MM.1S (cell line): ENCODE measurements at regions not wholly inside any gene's neighbourhood (a gene's known extent, or its start where the extent isn't known, plus 50 kb on each side); places are given as distances from the start of the nearest gene placed in this dataset.

Source experiments
- DNase-seq: peaks from one replicate; pipeline ENCODE4 v3.0.0-alpha.2; 2015
- H2AFZ ChIP-seq: fragments of 300-600 bp; sonication (generic); 2 replicates; pipeline ENCODE4 v1.6.0; 2016; ENCODE audit warnings: antibody characterized with exemption, low read length
- H3F3A ChIP-seq: fragments of 300-600 bp; sonication (generic); 2 replicates; pipeline ENCODE4 v1.6.1; 2016; ENCODE audit warnings: mild to moderate bottlenecking, antibody characterized with exemption, low read length, moderate library complexity, mixed read lengths; ENCODE audit not compliant: insufficient read depth
- H3K27ac ChIP-seq: fragments of 300-600 bp; sonication (generic); 2 replicates; pipeline ENCODE4 v1.5.1; 2016; ENCODE audit warnings: mild to moderate bottlenecking, low read length
- H3K27me3 ChIP-seq: fragments of 300-600 bp; sonication (generic); replicated peaks from 2 replicates; pipeline ENCODE4 v1.6.0; 2016; ENCODE audit warnings: low read length; ENCODE audit not compliant: insufficient read depth
- H3K36me3 ChIP-seq: fragments of 300-600 bp; sonication (generic); replicated peaks from 2 replicates; pipeline ENCODE4 v1.6.1; 2016; ENCODE audit warnings: mild to moderate bottlenecking, low read length, mixed read lengths; ENCODE audit not compliant: insufficient read depth
- H3K4me1 ChIP-seq: fragments of 300-600 bp; sonication (generic); 2 replicates; pipeline ENCODE4 v1.6.1; 2016; ENCODE audit warnings: low read length, mixed read lengths
- H3K4me2 ChIP-seq: fragments of 300-600 bp; sonication (generic); 2 replicates; pipeline ENCODE4 v1.6.0; 2016; ENCODE audit warnings: low read depth, low read length
- H3K4me3 ChIP-seq: fragments of 300-600 bp; sonication (generic); 2 replicates; pipeline ENCODE4 v1.5.1; 2016; ENCODE audit warnings: low read length, mixed read lengths
- H3K79me2 ChIP-seq: fragments of 300-600 bp; sonication (generic); 2 replicates; pipeline ENCODE4 v1.6.1; 2016; ENCODE audit warnings: mixed run types, low read length, mixed read lengths
- H3K9ac ChIP-seq: fragments of 300-600 bp; sonication (generic); 2 replicates; pipeline ENCODE4 v1.6.1; 2016; ENCODE audit warnings: low read length, mixed read lengths
- H3K9me2 ChIP-seq: fragments of 300-600 bp; sonication (generic); replicated peaks from 2 replicates; pipeline ENCODE4 v1.6.1; 2016; ENCODE audit warnings: mild to moderate bottlenecking, low read length, mixed read lengths; ENCODE audit not compliant: insufficient read depth
- H3K9me3 ChIP-seq: fragments of 300-600 bp; sonication (generic); replicated peaks from 2 replicates; pipeline ENCODE4 v1.6.1; 2016; ENCODE audit warnings: mild to moderate bottlenecking, low read length, mixed read lengths; ENCODE audit not compliant: insufficient read depth
- H4K20me1 ChIP-seq: fragments of 300-600 bp; sonication (generic); 2 replicates; pipeline ENCODE4 v1.6.1; 2016; ENCODE audit warnings: mild to moderate bottlenecking, low read length, moderate library complexity, mixed read lengths; ENCODE audit not compliant: insufficient read depth
- CTCF ChIP-seq: fragments of 300-600 bp; sonication (generic); IDR thresholded peaks from 2 replicates; pipeline ENCODE4 v1.5.1; 2016; ENCODE audit warnings: antibody characterized with exemption, low read length, mixed read lengths
- EZH2 ChIP-seq: fragments of 300-600 bp; sonication (generic); optimal IDR thresholded peaks from 2 replicates; pipeline ENCODE3; 2017; ENCODE audit warnings: low read depth, mild to moderate bottlenecking, antibody characterized with exemption, low read length, mixed read lengths
- EZH2phosphoT487 ChIP-seq: fragments of 300-600 bp; sonication (generic); IDR thresholded peaks from 2 replicates; pipeline ENCODE4 v1.6.1; 2018; ENCODE audit warnings: antibody characterized with exemption, low read length

DNA sequence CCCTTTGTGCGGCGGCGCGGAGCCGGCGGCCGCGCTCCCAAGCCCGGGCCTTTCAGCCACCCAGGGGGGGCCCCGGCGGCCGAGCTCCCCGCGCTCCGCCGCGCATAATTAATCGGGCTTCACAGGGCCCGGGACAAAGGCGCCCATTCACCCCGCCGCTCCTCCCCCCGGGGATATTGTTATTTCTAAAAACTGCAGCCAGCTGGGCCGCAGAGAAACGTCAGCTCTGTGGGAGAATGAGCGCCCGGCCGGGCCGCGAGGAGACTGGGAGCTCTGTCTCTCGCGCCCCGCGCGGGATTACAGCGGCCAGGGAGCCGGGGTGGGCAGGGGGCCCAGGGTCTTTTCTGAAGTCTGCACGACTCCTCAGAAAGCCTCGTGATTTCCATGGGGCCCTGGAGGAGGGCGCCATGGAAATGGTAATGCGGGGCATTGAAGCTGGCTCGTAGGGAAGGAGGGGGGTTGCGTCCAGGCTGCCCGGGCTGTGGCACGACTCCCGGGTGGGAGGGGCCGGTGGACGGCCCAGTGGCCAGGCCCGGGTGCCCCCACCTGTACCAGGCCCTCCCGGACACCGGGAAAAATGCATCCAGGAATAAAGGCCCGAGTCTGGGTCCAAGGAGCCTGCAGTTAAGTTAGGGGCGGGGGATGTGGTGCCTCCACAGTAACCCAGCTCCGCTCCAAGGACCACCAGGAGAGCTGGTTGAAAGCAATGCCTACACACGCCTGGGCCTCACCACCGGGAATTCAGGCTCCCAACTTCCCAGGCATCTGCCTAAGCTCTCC is 125.3 kb downstream of the ZFP36L2 start:
- Histone ChIP-seq H3K9me3 (no peaks in the 10 kb centered on the region), H3K9me2 (no peaks in the 10 kb centered on the region), H3K4me2 (no peak overlapping the region), H3K79me2 (no peaks in the 10 kb centered on the region), H3K4me1 (no peaks in the 10 kb centered on the region), H3K9ac (no peak overlapping the region), H3K27ac (no peak overlapping the region), H3F3A (no peaks in the 10 kb centered on the region), H4K20me1 (no peaks in the 10 kb centered on the region), H3K4me3 (no peak overlapping the region), H3K36me3 (no peaks in the 10 kb centered on the region), H3K27me3 (no peaks in the 10 kb centered on the region), H2AFZ (no peak overlapping the region)
- TF ChIP-seq EZH2 (no peak), EZH2phosphoT487 (no peak), CTCF (no peak)
- no peak for DNase-seq

- H3K9me3 ChIP-seq = no peaks in the 10 kb centered on the region
- H3K4me1 ChIP-seq = no peaks in the 10 kb centered on the region
- no peaks in the 10 kb centered on the region for H3K9me2 ChIP-seq
- H3K27me3 ChIP-seq = no peaks in the 10 kb centered on the region
- TF ChIP-seq EZH2 = no peak
- no peak for TF ChIP-seq EZH2phosphoT487
- TF ChIP-seq CTCF = no peak
- H4K20me1 ChIP-seq = no peaks in the 10 kb centered on the region
- H3F3A ChIP-seq = no peaks in the 10 kb centered on the region
- H3K36me3 ChIP-seq = no peaks in the 10 kb centered on the region
- no peak overlapping the region for H3K4me2 ChIP-seq
- H3K4me3 ChIP-seq = no peak overlapping the region
- H3K9ac ChIP-seq = no peak overlapping the region
- H3K79me2 ChIP-seq = no peaks in the 10 kb centered on the region
- no peak for DNase-seq
- no peak overlapping the region for H3K27ac ChIP-seq
- H2AFZ ChIP-seq = no peak overlapping the region
Observed at GRCh38 chr2:43100362-43100882, 126.0 kb downstream of the ZFP36L2 start.

- Histone ChIP-seq H4K20me1 (no peaks in the 10 kb centered on the region), H3K27me3 (no peaks in the 10 kb centered on the region), H3K27ac (no peak overlapping the region), H2AFZ (no peak overlapping the region), H3K4me3 (no peak overlapping the region), H3K4me1 (no peaks in the 10 kb centered on the region), H3K79me2 (no peaks in the 10 kb centered on the region), H3K9ac (no peak overlapping the region), H3K9me2 (no peaks in the 10 kb centered on the region), H3F3A (no peaks in the 10 kb centered on the region), H3K36me3 (no peaks in the 10 kb centered on the region), H3K4me2 (no peak overlapping the region), H3K9me3 (no peaks in the 10 kb centered on the region)
- no peak for DNase-seq
- no peak for TF ChIP-seq CTCF
- no peak for TF ChIP-seq EZH2
- no peak for TF ChIP-seq EZH2phosphoT487
Observed at GRCh38 chr2:43099797-43100196, 126.6 kb downstream of the ZFP36L2 start.
